ENCODE measurements at regions not wholly inside any gene's neighbourhood (a gene's known extent, or its start where the extent isn't known, plus 50 kb on each side); places are given as distances from the start of the nearest gene placed in this dataset.

- no peak for DNase-seq (ENCODE audit: low spot score)
Measured at GRCh38 chr2:11016735-11017388, 105.1 kb downstream of the KCNF1 start.

DNA sequence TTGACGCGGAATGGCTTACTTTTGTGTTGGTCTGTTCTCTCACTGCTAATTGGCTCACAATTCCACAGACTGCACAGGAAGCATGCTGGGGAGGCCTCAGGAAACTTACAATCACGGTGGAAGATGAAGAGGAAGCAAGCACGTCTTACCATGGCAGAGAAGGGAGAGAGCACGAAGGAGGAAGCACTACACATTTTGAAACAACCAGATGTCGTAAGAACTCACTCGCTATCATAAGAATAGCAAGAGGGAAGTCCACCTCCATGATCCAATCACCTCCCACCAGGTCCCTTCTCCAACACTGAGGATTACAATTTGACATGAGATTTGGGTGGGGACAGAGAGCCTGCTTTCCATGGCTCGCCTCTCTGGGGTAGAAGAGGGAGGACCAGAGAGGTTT, 106.2 kb downstream of the KCNF1 start:
- DNase-seq (ENCODE audit: low spot score): no peak

GRCh38 chr2:11018651-11019185, 107.0 kb downstream of the KCNF1 start:
- DNase-seq (ENCODE audit: low spot score): no peak

GRCh38 chr2:11019614-11020013, 107.9 kb downstream of the KCNF1 start:
- DNase-seq (ENCODE audit: low spot score): no peak

- no peak for DNase-seq (ENCODE audit: low spot score)
Measured at GRCh38 chr2:11022064-11022463, 110.3 kb downstream of the KCNF1 start.

- no peak for DNase-seq (ENCODE audit: low spot score)
Measured at GRCh38 chr2:11022591-11023273, 111.0 kb downstream of the KCNF1 start.

DNA sequence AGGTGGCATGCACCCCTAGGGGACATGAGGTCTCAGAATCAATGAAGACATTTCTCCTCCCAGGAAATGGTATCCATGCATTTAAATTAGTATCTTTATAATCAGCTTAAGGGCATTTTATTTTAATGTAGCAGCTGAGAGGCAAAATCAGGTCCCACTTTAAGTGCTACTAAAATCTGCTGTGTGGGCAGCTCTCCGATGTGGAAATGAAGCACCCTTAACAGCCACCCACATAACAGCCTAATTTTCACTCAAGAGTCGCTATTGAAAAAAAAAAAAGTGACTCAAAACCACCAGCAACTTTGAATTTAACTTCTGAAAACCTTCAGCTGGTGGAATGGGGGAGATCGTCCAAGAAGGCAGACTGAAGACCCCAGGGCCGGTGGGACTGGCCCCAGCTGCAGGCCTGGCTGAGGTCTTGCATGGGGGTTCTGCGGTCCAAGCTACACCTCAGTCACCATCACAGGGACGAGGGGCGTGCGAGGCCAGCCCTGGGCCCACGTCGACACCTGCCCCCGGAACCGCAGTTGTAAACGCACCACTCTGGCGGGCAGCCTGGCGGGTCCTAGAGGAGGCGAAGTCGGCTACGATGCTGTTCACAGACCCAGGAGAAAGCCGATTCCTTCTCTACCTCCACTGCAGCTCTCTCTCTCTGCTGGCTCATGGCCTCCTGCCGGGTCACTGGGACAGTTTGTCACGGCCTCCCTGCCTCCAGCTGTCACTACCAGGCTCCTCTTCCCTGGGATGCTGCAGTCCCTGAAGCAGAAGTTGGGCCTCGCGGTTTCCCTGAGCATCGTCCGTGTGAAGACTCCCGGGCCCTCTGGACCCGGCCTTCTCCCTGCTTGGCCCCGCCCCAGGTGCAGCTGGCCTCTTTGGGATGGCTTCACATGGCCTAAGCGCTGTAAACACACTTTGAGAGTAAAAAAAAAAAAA, 111.9 kb downstream of the KCNF1 start:
- DNase-seq (ENCODE audit: low spot score): no peak

DNA sequence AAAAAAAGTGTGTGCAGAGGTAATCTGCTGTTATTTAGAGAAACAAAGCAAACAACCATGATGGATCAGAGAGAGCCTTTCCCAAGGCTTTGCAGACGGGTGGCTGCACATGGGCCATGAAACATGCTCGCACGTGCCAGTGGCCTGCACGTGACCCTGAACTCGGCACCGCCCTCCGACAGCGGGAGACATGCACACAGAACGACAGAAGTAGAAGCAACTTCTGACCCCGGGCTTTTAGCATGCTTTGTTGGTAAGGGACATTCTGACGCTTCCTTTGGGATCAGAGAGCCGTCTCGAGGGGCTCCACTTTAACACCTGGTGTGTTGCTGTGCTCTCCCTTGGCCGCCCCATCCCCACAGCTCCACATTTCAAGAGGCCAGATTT, 112.5 kb downstream of the KCNF1 start:
- no peak for DNase-seq (ENCODE audit: low spot score)

DNA sequence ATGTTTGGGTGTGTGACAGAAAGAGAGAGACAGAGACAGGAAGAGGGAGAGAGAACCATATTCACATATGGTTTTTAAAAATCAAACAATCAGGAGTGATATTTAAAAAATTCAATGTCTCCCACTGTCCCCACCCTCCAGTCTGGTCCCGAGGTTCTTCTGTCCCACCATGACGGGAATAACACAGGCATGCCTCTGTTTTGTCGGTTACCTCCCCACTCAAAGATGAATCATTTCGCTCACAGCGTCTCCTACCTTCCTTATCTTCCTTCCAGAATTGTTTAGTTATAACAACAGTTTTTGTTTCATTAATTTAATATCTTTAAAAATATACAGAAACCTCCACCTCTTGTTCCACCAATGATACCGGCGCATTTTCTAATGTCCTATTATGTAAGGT, 113.0 kb downstream of the KCNF1 start:
- DNase-seq (ENCODE audit: low spot score): no peak

DNA sequence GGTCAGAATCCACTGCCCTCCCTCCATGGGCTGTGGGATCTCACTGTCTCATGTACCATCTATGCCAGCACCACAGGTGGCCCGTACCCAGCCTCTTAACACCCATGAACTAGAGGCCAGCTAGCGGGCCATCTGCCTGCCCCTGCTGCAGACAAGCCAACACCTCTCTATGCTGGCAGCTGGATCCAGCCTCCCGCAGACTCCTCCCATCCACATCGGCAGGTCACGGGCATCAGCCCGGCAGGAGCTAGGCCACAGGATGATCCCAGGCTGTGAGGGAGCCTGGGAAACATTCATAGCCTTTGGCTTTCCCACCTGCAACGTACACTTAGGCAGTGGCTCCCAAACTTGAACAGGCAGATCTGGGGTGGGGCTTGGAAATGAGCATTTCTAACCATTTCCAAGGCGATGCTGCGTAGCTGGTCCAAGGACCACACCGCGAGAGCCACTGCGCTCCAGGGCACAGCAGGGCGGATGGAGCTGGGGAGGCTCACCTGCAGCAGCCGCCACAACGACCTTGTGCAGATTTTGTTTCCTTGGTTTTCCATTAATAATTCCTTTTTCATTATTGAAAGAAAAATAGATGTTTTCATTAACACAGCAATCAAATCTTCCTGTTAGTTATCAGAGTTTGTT, 114.7 kb downstream of the KCNF1 start:
- no peak for DNase-seq (ENCODE audit: low spot score)

GRCh38 chr2:11027195-11027594, 115.5 kb downstream of the KCNF1 start:
- DNase-seq (ENCODE audit: low spot score): no peak

DNA sequence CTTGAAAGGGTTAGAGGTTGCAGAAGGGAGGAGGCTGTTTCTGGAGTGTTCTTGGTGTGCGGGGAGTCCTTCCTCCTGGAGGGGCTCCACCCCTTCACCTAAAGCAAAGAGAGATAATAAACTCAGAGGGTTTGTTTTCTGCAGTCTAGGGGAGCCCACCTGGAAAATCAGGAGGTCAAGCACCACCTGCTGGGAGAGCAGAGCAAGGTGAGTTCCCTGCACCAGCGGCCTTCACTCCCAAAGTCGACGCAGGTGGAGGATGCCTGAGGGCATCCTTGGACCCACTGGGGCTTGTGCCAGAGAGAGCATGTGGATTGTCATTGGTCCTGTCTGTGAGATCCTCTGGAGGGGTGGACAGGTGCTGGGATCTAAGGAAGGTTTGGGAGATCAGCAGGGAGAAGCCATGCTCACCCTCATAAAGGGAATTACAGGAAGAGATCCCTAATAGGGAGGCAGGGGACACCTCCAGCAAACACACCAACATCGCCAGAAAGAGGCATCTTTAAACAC, 116.7 kb downstream of the KCNF1 start:
- DNase-seq (ENCODE audit: low spot score): no peak

- no peak for DNase-seq (ENCODE audit: low spot score)
Measured at GRCh38 chr2:11029136-11029535, 117.4 kb downstream of the KCNF1 start.

DNA sequence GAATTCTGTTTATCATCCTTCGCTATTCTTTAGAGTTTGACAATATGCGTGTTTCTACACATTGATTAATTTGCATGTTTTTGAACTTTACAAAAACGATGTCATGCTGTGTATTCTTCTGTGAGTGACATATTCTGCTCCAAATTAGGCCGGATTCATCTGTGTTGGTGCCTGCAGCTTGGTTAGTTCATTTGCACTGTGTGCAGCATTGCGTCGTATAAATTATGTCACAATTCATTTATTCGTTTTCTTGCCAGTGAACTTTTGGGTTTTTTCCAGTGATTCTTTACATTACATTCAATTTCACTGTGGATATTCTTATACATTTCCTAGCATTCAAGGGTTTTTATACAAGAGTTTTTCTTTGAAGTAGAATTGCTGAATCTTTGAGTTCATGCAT, 118.3 kb downstream of the KCNF1 start:
- DNase-seq (ENCODE audit: low spot score): no peak

DNA sequence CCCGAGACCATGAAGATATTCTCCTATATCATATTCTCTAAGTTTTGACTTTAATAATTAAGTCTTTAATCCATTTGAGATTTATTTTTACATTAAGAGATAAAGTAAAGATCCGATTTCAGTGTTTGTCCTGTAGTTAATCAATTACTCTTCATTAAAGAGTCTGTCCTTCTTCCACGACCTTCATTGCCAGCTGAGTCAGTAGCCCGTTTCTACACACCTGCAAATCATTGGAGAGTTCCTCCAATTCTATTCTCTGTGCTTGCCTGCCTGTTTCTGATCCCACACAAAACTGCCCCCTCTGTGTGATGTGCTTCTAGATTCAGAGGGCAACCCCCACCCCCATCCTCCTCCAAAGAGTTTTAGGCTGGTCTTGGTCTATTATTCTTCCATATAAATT, 119.2 kb downstream of the KCNF1 start:
- DNase-seq (ENCODE audit: low spot score): no peak

DNA sequence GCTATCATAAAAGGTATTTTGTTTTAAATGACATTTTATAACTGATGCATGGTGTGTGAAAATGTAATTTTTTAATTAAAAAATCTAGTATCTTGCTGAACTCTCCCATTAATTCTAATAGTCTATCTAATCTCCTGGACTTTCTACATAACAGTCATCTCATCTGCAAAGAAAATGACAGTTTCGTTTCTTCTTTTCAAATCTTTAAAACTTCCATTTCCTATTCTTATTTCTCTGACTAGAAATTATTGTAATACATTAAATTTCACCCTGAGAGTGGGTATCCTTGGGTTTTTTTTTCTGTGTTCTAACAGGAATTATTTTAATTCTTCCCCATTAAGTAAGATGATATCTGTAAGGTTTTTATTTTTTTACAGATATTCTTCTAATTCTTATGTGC, 120.1 kb downstream of the KCNF1 start:
- DNase-seq (ENCODE audit: low spot score): no peak

DNA sequence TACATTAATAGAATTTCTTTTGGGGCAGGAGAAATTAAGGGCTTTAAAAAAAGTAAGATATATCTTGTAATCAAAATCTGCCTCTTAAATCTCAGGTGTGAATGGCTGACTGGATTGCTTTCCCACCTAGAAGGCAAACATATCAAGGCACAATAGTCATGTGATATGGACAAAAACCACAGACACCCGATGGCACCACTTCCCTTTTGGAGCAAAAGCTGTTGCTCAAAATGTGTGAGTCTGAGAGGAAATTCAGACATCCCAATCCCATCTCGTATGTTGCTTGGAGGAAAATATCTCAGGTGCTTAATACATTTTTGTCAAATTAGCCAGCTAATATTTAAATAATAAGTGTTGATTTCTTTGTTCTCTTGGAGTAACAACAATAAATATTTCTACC, 120.7 kb downstream of the KCNF1 start:
- no peak for DNase-seq (ENCODE audit: low spot score)

- DNase-seq (ENCODE audit: low spot score): no peak
Measured at GRCh38 chr2:11033114-11033513, 121.4 kb downstream of the KCNF1 start.

- DNase-seq (ENCODE audit: low spot score): no peak
Measured at GRCh38 chr2:11038641-11039040, 116.6 kb upstream of the SLC66A3 start.

GRCh38 chr2:11040992-11041391, 114.3 kb upstream of the SLC66A3 start:
- no peak for DNase-seq (ENCODE audit: low spot score)

DNA sequence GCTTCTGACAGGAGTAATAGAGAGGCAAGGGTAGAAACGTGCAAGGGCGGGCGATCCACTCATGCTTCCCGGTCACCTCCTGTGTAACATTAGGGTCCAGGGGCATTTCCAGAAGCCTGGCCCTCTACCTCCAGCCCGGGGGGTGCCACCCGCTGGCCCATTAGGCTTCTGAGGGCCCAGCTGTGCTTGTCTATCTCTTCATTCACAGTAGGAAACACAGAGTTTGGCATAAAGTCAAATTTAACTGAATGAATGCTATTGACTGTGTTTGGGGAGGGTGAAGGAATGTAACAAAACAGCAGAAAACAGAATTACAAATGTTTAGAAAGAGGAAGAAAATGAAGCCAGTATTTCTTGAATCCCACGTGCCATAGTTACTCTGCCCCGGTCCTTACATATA, 112.4 kb upstream of the SLC66A3 start:
- DNase-seq (ENCODE audit: low spot score): no peak

- no peak for DNase-seq (ENCODE audit: low spot score)
Measured at GRCh38 chr2:11043245-11043644, 112.0 kb upstream of the SLC66A3 start.

Data from GM03348 (cell line).